ENCODE measurements at regions not wholly inside any gene's neighbourhood (a gene's known extent, or its start where the extent isn't known, plus 50 kb on each side); places are given as distances from the start of the nearest gene placed in this dataset.
"Not testable (repeated sequence)": the region's sequence is repeated elsewhere in the genome, so short reads cannot be mapped to it uniquely, and the experiment has no call there.

DNA sequence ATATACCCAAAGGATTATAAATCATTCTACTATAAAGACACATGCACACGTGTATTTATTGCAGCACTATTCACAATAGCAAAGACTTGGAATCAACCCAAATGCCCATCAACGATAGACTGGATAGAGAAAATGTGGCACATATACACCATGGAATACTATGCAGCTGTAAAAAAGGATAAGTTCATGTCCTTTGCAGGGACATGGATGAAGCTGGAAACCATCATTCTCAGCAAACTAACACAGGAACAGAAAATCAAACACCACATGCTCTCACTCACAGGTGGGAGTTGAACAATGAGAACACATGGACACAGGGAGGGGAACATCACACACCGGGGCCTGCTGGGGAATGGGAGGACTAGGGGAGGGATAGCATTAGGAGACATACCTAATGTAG lies 473.9 kb downstream of the SIPA1L2 start:
- not testable (repeated sequence) for TF ChIP-seq RNF2 (IDR thresholded peaks at IDR 0.05; ENCODE audit: borderline replicate concordance, low read depth, low read length, missing control alignments, poor library complexity, severe bottlenecking); YY1 (IDR thresholded peaks at IDR 0.05; ENCODE audit: low read depth, low read length); TEAD4 (IDR thresholded peaks at IDR 0.05; ENCODE audit: low read depth, low read length)
- TF ChIP-seq, protein P1, sequence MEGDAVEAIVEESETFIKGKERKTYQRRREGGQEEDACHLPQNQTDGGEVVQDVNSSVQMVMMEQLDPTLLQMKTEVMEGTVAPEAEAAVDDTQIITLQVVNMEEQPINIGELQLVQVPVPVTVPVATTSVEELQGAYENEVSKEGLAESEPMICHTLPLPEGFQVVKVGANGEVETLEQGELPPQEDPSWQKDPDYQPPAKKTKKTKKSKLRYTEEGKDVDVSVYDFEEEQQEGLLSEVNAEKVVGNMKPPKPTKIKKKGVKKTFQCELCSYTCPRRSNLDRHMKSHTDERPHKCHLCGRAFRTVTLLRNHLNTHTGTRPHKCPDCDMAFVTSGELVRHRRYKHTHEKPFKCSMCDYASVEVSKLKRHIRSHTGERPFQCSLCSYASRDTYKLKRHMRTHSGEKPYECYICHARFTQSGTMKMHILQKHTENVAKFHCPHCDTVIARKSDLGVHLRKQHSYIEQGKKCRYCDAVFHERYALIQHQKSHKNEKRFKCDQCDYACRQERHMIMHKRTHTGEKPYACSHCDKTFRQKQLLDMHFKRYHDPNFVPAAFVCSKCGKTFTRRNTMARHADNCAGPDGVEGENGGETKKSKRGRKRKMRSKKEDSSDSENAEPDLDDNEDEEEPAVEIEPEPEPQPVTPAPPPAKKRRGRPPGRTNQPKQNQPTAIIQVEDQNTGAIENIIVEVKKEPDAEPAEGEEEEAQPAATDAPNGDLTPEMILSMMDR (IDR thresholded peaks at IDR 0.05; ENCODE audit: control extremely low read depth in 1 of 3, insufficient read depth in 1 of 3, low read depth in 1 of 3, low read length in 3 of 3): not testable (repeated sequence)
- TF ChIP-seq, protein P2, sequence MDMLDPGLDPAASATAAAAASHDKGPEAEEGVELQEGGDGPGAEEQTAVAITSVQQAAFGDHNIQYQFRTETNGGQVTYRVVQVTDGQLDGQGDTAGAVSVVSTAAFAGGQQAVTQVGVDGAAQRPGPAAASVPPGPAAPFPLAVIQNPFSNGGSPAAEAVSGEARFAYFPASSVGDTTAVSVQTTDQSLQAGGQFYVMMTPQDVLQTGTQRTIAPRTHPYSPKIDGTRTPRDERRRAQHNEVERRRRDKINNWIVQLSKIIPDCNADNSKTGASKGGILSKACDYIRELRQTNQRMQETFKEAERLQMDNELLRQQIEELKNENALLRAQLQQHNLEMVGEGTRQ (IDR thresholded peaks at IDR 0.05; ENCODE audit: low read length): not testable (repeated sequence)

All from H1 (cell line).